ENCODE measurements at regions not wholly inside any gene's neighbourhood (a gene's known extent, or its start where the extent isn't known, plus 50 kb on each side); places are given as distances from the start of the nearest gene placed in this dataset.

GRCh38 chr18:1995041-1995612, 576.2 kb downstream of the METTL4 start:
- TF ChIP-seq, protein P1, sequence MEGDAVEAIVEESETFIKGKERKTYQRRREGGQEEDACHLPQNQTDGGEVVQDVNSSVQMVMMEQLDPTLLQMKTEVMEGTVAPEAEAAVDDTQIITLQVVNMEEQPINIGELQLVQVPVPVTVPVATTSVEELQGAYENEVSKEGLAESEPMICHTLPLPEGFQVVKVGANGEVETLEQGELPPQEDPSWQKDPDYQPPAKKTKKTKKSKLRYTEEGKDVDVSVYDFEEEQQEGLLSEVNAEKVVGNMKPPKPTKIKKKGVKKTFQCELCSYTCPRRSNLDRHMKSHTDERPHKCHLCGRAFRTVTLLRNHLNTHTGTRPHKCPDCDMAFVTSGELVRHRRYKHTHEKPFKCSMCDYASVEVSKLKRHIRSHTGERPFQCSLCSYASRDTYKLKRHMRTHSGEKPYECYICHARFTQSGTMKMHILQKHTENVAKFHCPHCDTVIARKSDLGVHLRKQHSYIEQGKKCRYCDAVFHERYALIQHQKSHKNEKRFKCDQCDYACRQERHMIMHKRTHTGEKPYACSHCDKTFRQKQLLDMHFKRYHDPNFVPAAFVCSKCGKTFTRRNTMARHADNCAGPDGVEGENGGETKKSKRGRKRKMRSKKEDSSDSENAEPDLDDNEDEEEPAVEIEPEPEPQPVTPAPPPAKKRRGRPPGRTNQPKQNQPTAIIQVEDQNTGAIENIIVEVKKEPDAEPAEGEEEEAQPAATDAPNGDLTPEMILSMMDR (IDR thresholded peaks at IDR 0.05) = no peak

DNA sequence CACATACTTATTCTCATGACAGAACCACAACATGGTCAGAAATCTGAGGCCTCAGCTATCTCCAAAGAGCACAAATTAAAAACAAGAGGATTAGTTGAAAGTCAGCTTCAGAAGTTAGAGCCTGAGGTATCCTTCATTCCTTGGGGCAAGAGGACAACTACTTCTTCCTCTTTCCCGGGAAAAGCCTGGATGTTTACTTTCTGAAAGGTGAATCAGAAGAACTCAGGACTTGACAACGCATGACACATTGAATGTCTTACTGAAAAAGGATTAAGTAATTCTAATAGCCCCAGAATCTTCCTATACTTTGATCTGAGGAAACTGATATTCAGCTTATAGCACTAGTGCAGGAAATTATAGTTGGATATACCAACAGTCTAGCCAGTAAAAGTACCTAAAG, 573.2 kb downstream of the METTL4 start:
- TF ChIP-seq, protein P1 (IDR thresholded peaks at IDR 0.05) = no peak

DNA sequence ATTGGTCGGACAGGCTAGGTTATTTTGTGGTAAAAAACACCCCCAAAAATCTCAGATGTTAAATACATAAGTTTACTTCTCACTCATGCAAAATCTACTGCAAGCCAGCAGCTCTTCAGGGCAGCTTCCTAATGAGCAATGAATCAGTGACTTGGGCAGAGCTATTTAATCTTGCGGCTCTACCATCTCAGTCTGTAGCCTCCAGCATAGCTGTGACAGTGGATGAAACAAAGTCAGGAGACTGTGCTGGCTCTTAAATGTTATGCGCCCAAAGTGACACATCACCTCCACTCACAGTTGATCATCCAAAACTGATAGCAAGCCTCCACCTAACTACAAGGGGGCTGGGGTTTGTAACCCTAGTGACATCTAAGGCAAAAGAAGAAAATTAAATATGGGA, 571.9 kb downstream of the METTL4 start:
- TF ChIP-seq, protein P1 (IDR thresholded peaks at IDR 0.05) = no peak

DNA sequence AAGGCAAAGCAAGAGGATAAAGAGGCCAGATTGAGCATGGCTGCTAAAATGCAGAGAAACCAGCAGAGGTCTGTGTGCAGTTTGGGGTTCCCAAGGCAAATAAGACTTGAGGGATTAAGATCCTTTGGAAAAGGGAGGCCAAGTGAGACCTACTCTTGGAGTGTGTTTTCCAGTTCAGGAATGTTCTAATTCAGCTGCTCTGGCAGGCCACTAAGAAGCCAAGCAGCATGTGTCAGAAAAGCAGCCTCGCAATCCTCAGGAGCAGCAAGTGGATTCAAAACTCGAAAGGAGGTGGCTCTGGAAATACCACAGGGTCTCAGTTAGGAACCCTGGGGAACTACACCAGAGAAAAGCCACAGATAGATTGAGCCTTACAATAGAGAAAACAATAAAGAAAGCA, 569.2 kb downstream of the METTL4 start:
- TF ChIP-seq, protein P1 (IDR thresholded peaks at IDR 0.05) = no peak

- TF ChIP-seq, protein P1 (IDR thresholded peaks at IDR 0.05) = no peak
These were observed 568.7 kb downstream of the METTL4 start for GRCh38 chr18:2002604-2003003.

- TF ChIP-seq, protein P1 (IDR thresholded peaks at IDR 0.05) = no peak
These were observed 561.2 kb downstream of the METTL4 start for GRCh38 chr18:2009942-2010697.

DNA sequence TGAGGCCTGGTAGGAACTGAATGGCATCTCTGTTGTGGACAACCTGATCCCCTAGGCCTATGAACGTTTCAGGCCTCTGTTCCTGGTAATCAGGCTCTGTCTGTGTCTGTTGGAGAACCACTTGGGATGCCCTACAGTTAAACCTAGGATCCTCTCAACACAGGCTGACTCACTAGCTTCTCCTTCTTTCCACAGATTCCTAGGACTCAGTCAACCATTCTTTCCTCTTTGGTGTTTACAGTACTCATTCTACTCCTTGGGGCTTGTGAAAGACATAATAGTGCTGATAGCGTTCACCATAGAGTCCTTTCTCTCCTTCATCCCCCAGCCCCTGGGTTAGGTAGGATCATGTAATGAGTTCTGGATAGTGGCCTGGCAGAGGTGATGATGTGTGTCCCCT, 544.3 kb downstream of the METTL4 start:
- TF ChIP-seq, protein P1 (IDR thresholded peaks at IDR 0.05) = no peak

Data from LNCAP (cell line).